GM12874 (cell line): ENCODE measurements at regions not wholly inside any gene's neighbourhood (a gene's known extent, or its start where the extent isn't known, plus 50 kb on each side); places are given as distances from the start of the nearest gene placed in this dataset.

Source experiments
- CTCF ChIP-seq: IDR thresholded peaks from 2 replicates; pipeline ENCODE4 v1.5.1; 2011; ENCODE audit warnings: low read depth, mild to moderate bottlenecking, control low read depth, low read length, moderate library complexity; ENCODE audit not compliant: insufficient read depth

GRCh38 chr6:74623027-74623426, 582.8 kb downstream of the COL12A1 start:
- TF ChIP-seq CTCF = no peak

- TF ChIP-seq CTCF = no peak
Observed at GRCh38 chr6:74611220-74611619, 594.6 kb downstream of the COL12A1 start.

- no peak for TF ChIP-seq CTCF
Observed at GRCh38 chr6:74610352-74610751, 595.5 kb downstream of the COL12A1 start.

GRCh38 chr6:74609871-74610270, 596.0 kb downstream of the COL12A1 start:
- no peak for TF ChIP-seq CTCF

- TF ChIP-seq CTCF = no peak
Observed at GRCh38 chr6:74607934-74608333, 597.9 kb downstream of the COL12A1 start.

- no peak for TF ChIP-seq CTCF
Observed at GRCh38 chr6:74607468-74607867, 598.4 kb downstream of the COL12A1 start.

GRCh38 chr6:74606582-74607071, 599.2 kb downstream of the COL12A1 start:
- TF ChIP-seq CTCF = no peak
